NCI-H2227 (cell line): ENCODE measurements at regions not wholly inside any gene's neighbourhood (a gene's known extent, or its start where the extent isn't known, plus 50 kb on each side); places are given as distances from the start of the nearest gene placed in this dataset.

Source experiments
- DNase-seq: peaks from one replicate; lab custom pipeline; 2025; ENCODE audit not compliant: unreplicated experiment; lab: John Stamatoyannopoulos, UW

- no peak for DNase-seq
Observed at GRCh38 chr1:63173161-63173560, 149.2 kb upstream of the FOXD3 start.

- DNase-seq: no peak
Observed at GRCh38 chr1:63189677-63190076, 132.7 kb upstream of the FOXD3 start.

GRCh38 chr1:63190171-63190570 is 132.2 kb upstream of the FOXD3 start:
- no peak for DNase-seq

GRCh38 chr1:63198871-63199394 is 123.4 kb upstream of the FOXD3 start:
- no peak for DNase-seq

GRCh38 chr1:63199706-63200335 is 122.5 kb upstream of the FOXD3 start:
- DNase-seq: no peak

GRCh38 chr1:63200676-63201075 is 121.7 kb upstream of the FOXD3 start:
- DNase-seq: no peak

- DNase-seq: no peak
Observed at GRCh38 chr1:63203641-63204040, 118.7 kb upstream of the FOXD3 start.

GRCh38 chr1:63205776-63206175 is 116.6 kb upstream of the FOXD3 start:
- DNase-seq: no peak

- DNase-seq: no peak
Observed at GRCh38 chr1:63214553-63214952, 107.8 kb upstream of the FOXD3 start.

- no peak for DNase-seq
Observed at GRCh38 chr1:63223426-63223825, 98.9 kb upstream of the FOXD3 start.

GRCh38 chr1:63230722-63231121 is 91.6 kb upstream of the FOXD3 start:
- DNase-seq: no peak

- DNase-seq: no peak
Observed at GRCh38 chr1:63238721-63239120, 83.6 kb upstream of the FOXD3 start.

- no peak for DNase-seq
Observed at GRCh38 chr1:63245186-63245585, 77.2 kb upstream of the FOXD3 start.

GRCh38 chr1:63248216-63248615 is 74.2 kb upstream of the FOXD3 start:
- no peak for DNase-seq

- no peak for DNase-seq
Observed at GRCh38 chr1:63255153-63255552, 67.2 kb upstream of the FOXD3 start.

- no peak for DNase-seq
Observed at GRCh38 chr1:63261736-63262458, 60.5 kb upstream of the FOXD3 start.

GRCh38 chr1:63262459-63262770 is 60.0 kb upstream of the FOXD3 start:
- DNase-seq: no peak

- DNase-seq: no peak
Observed at GRCh38 chr1:63264161-63264560, 58.2 kb upstream of the FOXD3 start.

GRCh38 chr1:63266857-63267256 is 55.5 kb upstream of the FOXD3 start:
- no peak for DNase-seq

GRCh38 chr1:63268876-63269275 is 53.5 kb upstream of the FOXD3 start:
- DNase-seq: no peak

GRCh38 chr1:63269571-63269970 is 52.8 kb upstream of the FOXD3 start:
- DNase-seq: no peak
